A673 (cell line): ENCODE measurements at regions not wholly inside any gene's neighbourhood (a gene's known extent, or its start where the extent isn't known, plus 50 kb on each side); places are given as distances from the start of the nearest gene placed in this dataset.

Experiments used
- BruUV-seq: library from RNA; stranded (reverse); fragments of 400-500 nt; replicated peaks from 2 replicates; lab custom pipeline; 2021; lab: Mats Ljungman, UMichigan
- CTCF ChIA-PET: fragments of 300-600 bp; sonication (Branson Sonifier 250); formaldehyde crosslinking; loops from one replicate; lab custom pipeline; 2022; ENCODE audit warnings: antibody characterized with exemption; lab: Charles Lee
- POLR2A ChIA-PET: fragments of 300-600 bp; sonication (Branson Sonifier 250); formaldehyde crosslinking; loops from one replicate; lab custom pipeline; 2022; ENCODE audit warnings: antibody characterized with exemption; ENCODE audit not compliant: low non-redundant PET; lab: Charles Lee
- DNase-seq: peaks from one replicate; pipeline ENCODE4 v3.0.0-alpha.2; 2015; ENCODE audit warnings: low spot score
- H3K27ac ChIP-seq: fragments of 200-600 bp; sonication (generic); 2 replicates; pipeline ENCODE4 v1.5.1; 2016; ENCODE audit warnings: mixed run types, low read depth, mild to moderate bottlenecking, mixed read lengths, antibody characterized with exemption, low read length; ENCODE audit not compliant: poor library complexity, severe bottlenecking
- H3K27me3 ChIP-seq: fragments of 200-600 bp; sonication (generic); replicated peaks from 2 replicates; pipeline ENCODE4 v1.6.1; 2017; ENCODE audit warnings: mixed run types, low read depth, mild to moderate bottlenecking, mixed read lengths, antibody characterized with exemption, low read length; ENCODE audit not compliant: insufficient read depth, poor library complexity
- H3K36me3 ChIP-seq: fragments of 200-600 bp; sonication (generic); 2 replicates; pipeline ENCODE4 v1.6.1; 2016; ENCODE audit warnings: mixed run types, mild to moderate bottlenecking, mixed read lengths, antibody characterized with exemption, low read length; ENCODE audit not compliant: insufficient read depth, poor library complexity, severe bottlenecking
- H3K4me1 ChIP-seq: fragments of 200-600 bp; sonication (generic); 2 replicates; pipeline ENCODE4 v1.6.1; 2017; ENCODE audit warnings: mixed run types, mild to moderate bottlenecking, mixed read lengths, antibody characterized with exemption, low read length; ENCODE audit not compliant: insufficient read depth, poor library complexity, severe bottlenecking
- H3K4me3 ChIP-seq: fragments of 200-600 bp; sonication (generic); 2 replicates; pipeline ENCODE4 v1.5.1; 2016; ENCODE audit warnings: low read depth, mixed run types, mild to moderate bottlenecking, mixed read lengths, low read length; ENCODE audit not compliant: poor library complexity, severe bottlenecking
- H3K9me3 ChIP-seq: fragments of 200-600 bp; sonication (generic); 2 replicates; pipeline ENCODE4 v1.6.1; 2016; ENCODE audit warnings: mixed run types, low read depth, mild to moderate bottlenecking, mixed read lengths, antibody characterized with exemption, low read length; ENCODE audit not compliant: poor library complexity, severe bottlenecking
- CTCF ChIP-seq: fragments of 300-800, 200-600 bp; sonication (generic); conservative IDR thresholded peaks from 2 replicates; pipeline ENCODE4 v1.5.1; 2017; ENCODE audit warnings: low read depth, mild to moderate bottlenecking, antibody characterized with exemption, low read length, moderate library complexity, mixed read lengths
- EZH2 ChIP-seq: fragments of 200-600 bp; sonication (generic); IDR thresholded peaks from 2 replicates; pipeline ENCODE4 v1.6.1; 2017; ENCODE audit warnings: borderline replicate concordance, low read depth, mild to moderate bottlenecking, mixed read lengths, antibody characterized with exemption, low read length; ENCODE audit not compliant: poor library complexity, severe bottlenecking
- intact Hi-C: fragments of 100-400 bp; cut with micrococcal nuclease; formaldehyde crosslinking; loops from one replicate; pipeline ENCODE4 v1.10.0; 2022; ENCODE audit not compliant: unreplicated experiment

GRCh38 chr3:118108769-118109168 is 925.9 kb downstream of the IGSF11 start:
- Histone ChIP-seq H3K27ac (no peak overlapping the region), H3K4me3 (no peak overlapping the region), H3K4me1 (no peaks in the 10 kb centered on the region), H3K9me3 (no peaks in the 10 kb centered on the region), H3K36me3 (no peaks in the 10 kb centered on the region), H3K27me3 (no peaks in the 10 kb centered on the region)
- DNase-seq, result no peak
- intact Hi-C loops, result no loop called here
- TF ChIP-seq CTCF (no peak), EZH2 (no peak)
- no TSS peak for BruUV-seq
- CTCF ChIA-PET, result no interaction called here
- POLR2A ChIA-PET, result no interaction called here

- H3K9me3 ChIP-seq, result no peaks in the 10 kb centered on the region
- no peaks in the 10 kb centered on the region for H3K36me3 ChIP-seq
- no peaks in the 10 kb centered on the region for H3K4me1 ChIP-seq
- H3K27me3 ChIP-seq, result no peaks in the 10 kb centered on the region
- ChIA-PET POLR2A (no interaction called here), CTCF (no interaction called here)
- no peak for TF ChIP-seq EZH2
- TF ChIP-seq CTCF, result no peak
- BruUV-seq, result no TSS peak
- H3K4me3 ChIP-seq, result no peak overlapping the region
- intact Hi-C loops, result no loop called here
- DNase-seq, result no peak
- no peak overlapping the region for H3K27ac ChIP-seq
Observed at GRCh38 chr3:118110211-118110610, 924.4 kb downstream of the IGSF11 start.

- Histone ChIP-seq H3K9me3 (no peaks in the 10 kb centered on the region), H3K27ac (no peak overlapping the region), H3K4me1 (no peaks in the 10 kb centered on the region), H3K27me3 (no peaks in the 10 kb centered on the region), H3K4me3 (no peak overlapping the region), H3K36me3 (no peaks in the 10 kb centered on the region)
- no peak for TF ChIP-seq CTCF
- TF ChIP-seq EZH2, result no peak
- BruUV-seq, result no TSS peak
- no peak for DNase-seq
- ChIA-PET POLR2A (no interaction called here), CTCF (no interaction called here)
- intact Hi-C loops, result no loop called here
Observed at GRCh38 chr3:118116991-118117390, 917.7 kb downstream of the IGSF11 start.
